ENCODE measurements at regions not wholly inside any gene's neighbourhood (a gene's known extent, or its start where the extent isn't known, plus 50 kb on each side); places are given as distances from the start of the nearest gene placed in this dataset.

GRCh38 chr16:62927122-62927521 lies 890.9 kb upstream of the CDH8 start:
- no peak for TF ChIP-seq POLR2AphosphoS5 (IDR thresholded peaks at IDR 0.05)
- no peak for TF ChIP-seq POLR2A (IDR thresholded peaks at IDR 0.05)
- no peak for TF ChIP-seq CTCF (IDR thresholded peaks at IDR 0.05)
- TF ChIP-seq EP300 (IDR thresholded peaks at IDR 0.05; ENCODE audit: low read depth) = no peak

All from transverse colon (tissue), 4 donors.